Left ventricle myocardium inferior (tissue), 1 donor: ENCODE measurements at regions not wholly inside any gene's neighbourhood (a gene's known extent, or its start where the extent isn't known, plus 50 kb on each side); places are given as distances from the start of the nearest gene placed in this dataset.

ENCODE experiments used
- DNase-seq: peaks from one replicate; pipeline ENCODE4 v3.0.0-alpha.2; 2020
- H3K27ac ChIP-seq: fragments of 200-600 bp; replicated peaks from 2 replicates; pipeline ENCODE4 v1.8.0; 2021
- H3K27me3 ChIP-seq: fragments of 200-600 bp; 2 replicates; pipeline ENCODE4 v1.8.0; 2021; ENCODE audit warnings: low read depth
- H3K36me3 ChIP-seq: fragments of 200-600 bp; 2 replicates; pipeline ENCODE4 v1.8.0; 2021
- H3K4me1 ChIP-seq: fragments of 200-600 bp; 2 replicates; pipeline ENCODE4 v1.8.0; 2021
- H3K4me3 ChIP-seq: fragments of 200-600 bp; 2 replicates; pipeline ENCODE4 v1.8.0; 2021; ENCODE audit warnings: mild to moderate bottlenecking, moderate library complexity
- H3K9me3 ChIP-seq: fragments of 200-600 bp; replicated peaks from 2 replicates; pipeline ENCODE4 v1.8.0; 2021
- intact Hi-C: fragments of 100-400 bp; cut with micrococcal nuclease; formaldehyde crosslinking; loops from one replicate; pipeline ENCODE4 v1.11.0; 2022
- TF ChIP-seq, protein P1 (sequence below): fragments of 200-600 bp; IDR thresholded peaks from 2 replicates; pipeline ENCODE4 v1.8.0; 2021; ENCODE audit warnings: antibody characterized with exemption, mild to moderate bottlenecking, borderline replicate concordance
- donor health status: DM: no; HTN: yes; CAD: no; lungs with severe emphysema.

- TF ChIP-seq, protein P1, sequence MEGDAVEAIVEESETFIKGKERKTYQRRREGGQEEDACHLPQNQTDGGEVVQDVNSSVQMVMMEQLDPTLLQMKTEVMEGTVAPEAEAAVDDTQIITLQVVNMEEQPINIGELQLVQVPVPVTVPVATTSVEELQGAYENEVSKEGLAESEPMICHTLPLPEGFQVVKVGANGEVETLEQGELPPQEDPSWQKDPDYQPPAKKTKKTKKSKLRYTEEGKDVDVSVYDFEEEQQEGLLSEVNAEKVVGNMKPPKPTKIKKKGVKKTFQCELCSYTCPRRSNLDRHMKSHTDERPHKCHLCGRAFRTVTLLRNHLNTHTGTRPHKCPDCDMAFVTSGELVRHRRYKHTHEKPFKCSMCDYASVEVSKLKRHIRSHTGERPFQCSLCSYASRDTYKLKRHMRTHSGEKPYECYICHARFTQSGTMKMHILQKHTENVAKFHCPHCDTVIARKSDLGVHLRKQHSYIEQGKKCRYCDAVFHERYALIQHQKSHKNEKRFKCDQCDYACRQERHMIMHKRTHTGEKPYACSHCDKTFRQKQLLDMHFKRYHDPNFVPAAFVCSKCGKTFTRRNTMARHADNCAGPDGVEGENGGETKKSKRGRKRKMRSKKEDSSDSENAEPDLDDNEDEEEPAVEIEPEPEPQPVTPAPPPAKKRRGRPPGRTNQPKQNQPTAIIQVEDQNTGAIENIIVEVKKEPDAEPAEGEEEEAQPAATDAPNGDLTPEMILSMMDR: no peak
- no peak overlapping the region for H3K4me3 ChIP-seq
- no peak for DNase-seq
- no peaks in the 10 kb centered on the region for H3K9me3 ChIP-seq
- no peaks in the 10 kb centered on the region for H3K27me3 ChIP-seq
- no peaks in the 10 kb centered on the region for H3K36me3 ChIP-seq
- intact Hi-C loops: no loop called here
- H3K4me1 ChIP-seq: no peaks in the 10 kb centered on the region
- no peak overlapping the region for H3K27ac ChIP-seq
Measured at GRCh38 chr1:239717097-239717917, 330.9 kb downstream of the CHRM3 start.

DNA sequence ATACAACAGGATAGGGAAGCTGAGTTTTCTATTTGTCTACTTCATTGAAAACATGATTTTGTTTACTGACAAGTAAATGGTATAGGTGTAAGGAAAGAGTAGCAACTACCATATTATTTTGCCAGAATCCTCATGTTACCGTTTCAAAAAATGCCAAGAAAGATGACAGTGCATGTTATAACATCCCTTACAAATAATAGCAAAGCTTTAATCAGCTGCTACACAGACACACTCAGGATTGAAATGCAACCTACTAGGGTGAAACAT, 331.5 kb downstream of the CHRM3 start:
- intact Hi-C loops: no loop called here
- no peaks in the 10 kb centered on the region for H3K36me3 ChIP-seq
- H3K4me1 ChIP-seq: no peaks in the 10 kb centered on the region
- TF ChIP-seq, protein P1: no peak
- no peak for DNase-seq
- no peak overlapping the region for H3K27ac ChIP-seq
- no peaks in the 10 kb centered on the region for H3K9me3 ChIP-seq
- no peaks in the 10 kb centered on the region for H3K27me3 ChIP-seq
- H3K4me3 ChIP-seq: no peak overlapping the region

DNA sequence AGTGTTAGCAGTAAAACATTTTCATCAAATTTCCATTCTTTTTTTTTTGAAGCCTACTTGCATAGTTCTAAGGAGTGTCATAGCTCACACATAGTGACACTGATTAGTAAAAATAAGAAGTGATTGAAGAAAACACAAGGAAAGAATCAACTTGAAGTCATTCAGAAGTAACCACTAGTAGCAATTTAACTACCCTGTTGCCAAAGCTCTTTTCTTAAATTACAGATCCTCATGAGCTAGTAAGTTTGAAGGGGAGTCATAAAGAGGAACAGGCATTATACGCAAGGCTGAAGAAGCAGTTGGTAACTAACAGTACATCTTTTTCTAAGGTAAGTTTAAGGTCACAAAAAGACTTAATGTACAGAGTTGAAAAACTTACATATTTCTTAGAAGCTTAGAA, 332.2 kb downstream of the CHRM3 start:
- intact Hi-C loops: no loop called here
- H3K9me3 ChIP-seq: no peaks in the 10 kb centered on the region
- H3K4me3 ChIP-seq: no peak overlapping the region
- H3K27me3 ChIP-seq: no peaks in the 10 kb centered on the region
- H3K36me3 ChIP-seq: no peaks in the 10 kb centered on the region
- H3K4me1 ChIP-seq: no peaks in the 10 kb centered on the region
- H3K27ac ChIP-seq: no peak overlapping the region
- DNase-seq: no peak
- TF ChIP-seq, protein P1: no peak

GRCh38 chr1:239718997-239719628, 332.7 kb downstream of the CHRM3 start:
- intact Hi-C loops: no loop called here
- TF ChIP-seq, protein P1: no peak
- Histone ChIP-seq H3K4me1 (no peaks in the 10 kb centered on the region), H3K27me3 (no peaks in the 10 kb centered on the region), H3K9me3 (no peaks in the 10 kb centered on the region), H3K4me3 (no peak overlapping the region), H3K27ac (no peak overlapping the region), H3K36me3 (no peaks in the 10 kb centered on the region)
- DNase-seq: no peak

DNA sequence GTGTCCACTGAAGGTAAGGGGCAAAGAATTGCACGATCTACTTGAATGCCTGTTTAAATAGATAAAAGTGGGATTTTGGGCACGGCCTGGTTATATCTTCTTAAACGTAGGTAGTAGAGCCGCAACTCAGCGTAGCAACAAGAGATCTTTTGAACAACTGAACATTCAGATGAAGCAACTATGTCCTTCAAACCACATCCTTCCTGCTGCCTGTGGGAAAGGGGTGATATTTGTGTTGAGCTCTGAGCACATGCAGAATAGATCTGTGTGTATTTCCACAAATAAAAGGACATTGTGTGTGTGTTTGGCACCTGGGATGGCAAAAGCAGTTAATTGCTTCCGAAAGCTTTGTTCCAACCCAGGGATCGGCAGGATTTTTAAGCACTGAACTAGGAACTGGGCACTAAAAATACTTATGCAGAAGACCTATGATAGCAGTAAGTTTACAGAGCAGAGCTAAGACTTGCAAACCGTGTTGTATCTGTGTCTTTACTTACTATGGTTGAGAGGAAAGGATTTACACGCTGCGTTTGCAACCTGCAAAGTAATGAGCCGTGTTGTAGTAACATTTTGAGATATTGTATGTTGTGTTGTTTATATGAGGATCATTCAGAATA, 333.4 kb downstream of the CHRM3 start:
- Histone ChIP-seq H3K27me3 (no peaks in the 10 kb centered on the region), H3K4me1 (no peaks in the 10 kb centered on the region), H3K27ac (no peak overlapping the region), H3K36me3 (no peaks in the 10 kb centered on the region), H3K9me3 (no peaks in the 10 kb centered on the region), H3K4me3 (no peak overlapping the region)
- intact Hi-C loops: no loop called here
- TF ChIP-seq, protein P1: no peak
- no peak for DNase-seq
